Pons (tissue), 1 donor: ENCODE measurements at regions not wholly inside any gene's neighbourhood (a gene's known extent, or its start where the extent isn't known, plus 50 kb on each side); places are given as distances from the start of the nearest gene placed in this dataset.
"Not testable (repeated sequence)": the region's sequence is repeated elsewhere in the genome, so short reads cannot be mapped to it uniquely, and the experiment has no call there.

Experiments
- DNase-seq: peaks from one replicate; pipeline ENCODE4 v3.0.0-alpha.2; 2016; ENCODE audit warnings: low spot score

DNA sequence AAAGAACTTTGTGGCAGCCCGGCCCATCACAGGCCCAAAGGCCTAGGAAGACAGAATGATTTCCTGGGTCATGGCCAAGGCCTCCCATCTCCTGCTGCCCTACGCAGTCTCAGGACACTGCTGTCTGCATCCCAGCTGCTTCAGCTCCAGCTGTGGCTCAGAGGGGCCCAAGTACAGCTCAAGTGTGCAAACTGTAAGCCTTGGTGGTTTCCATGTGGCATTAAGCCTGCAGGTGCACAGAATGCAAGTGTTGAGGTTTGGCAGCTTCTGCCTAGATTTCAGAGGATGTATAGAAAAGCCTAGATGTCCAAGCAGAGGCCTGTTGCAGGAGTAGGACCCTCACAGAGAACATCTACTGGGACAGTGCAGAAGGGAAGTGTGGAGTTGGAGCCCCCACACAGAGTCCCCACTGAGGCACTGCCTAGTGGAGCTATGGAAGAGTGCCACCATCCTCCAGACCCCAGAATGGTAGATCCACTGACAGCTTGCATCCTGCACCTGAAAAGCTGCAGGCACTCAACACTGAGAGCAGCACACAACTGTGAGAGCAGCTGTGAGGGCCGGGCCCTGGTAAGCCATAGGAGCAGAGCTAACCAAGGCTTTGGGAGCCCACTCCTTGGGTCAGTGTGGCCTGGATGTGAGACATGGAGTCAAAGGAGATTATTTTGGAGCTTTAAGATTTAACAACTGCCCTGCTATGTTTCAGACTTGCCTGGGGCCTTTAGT, 208.2 kb upstream of the CMC1 start:
- DNase-seq, result no peak

DNA sequence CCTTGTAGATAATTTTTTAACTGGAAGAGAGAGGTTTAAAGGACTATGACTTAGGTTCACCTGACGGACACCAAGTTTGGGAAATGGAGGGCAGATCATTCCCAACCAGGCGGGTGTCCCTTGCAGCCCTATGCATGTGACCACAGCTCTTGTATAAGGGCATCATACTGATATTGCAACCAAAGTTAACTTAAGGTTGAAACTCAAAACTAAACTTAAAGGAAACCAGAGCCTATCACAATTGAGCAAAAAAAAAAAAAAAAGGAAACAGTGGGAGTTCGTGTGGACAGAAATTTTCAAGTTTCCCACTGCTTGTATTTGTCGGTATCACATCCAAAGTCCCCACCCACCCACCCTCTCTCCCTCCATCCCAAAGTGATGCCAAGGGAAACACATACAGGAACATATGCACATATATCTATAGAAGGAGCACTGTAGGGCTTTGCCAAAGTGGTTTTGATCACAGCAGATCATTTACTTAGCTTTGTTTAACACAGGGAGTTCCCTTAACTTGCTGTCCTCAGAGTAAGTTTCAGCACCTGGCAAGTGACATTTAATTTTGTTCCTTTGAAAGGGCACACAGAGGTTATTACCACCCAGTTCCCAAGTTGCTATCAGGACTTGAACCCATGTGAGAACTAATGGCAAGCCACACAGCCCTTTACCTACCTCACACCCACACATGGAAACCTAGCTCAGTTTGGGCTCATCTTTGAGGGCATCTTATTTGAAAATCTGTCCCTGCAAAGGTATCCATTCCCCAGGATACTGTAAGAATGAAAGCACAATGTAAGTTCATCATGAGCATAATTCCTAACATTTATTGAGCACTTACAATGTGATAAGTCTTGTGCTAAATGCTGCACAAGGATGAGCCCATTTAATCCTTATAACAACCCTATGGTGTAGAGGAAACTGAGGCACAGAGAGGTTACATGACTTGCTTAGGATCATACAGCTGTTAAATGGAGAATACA, 204.5 kb upstream of the CMC1 start:
- DNase-seq, result no peak

DNA sequence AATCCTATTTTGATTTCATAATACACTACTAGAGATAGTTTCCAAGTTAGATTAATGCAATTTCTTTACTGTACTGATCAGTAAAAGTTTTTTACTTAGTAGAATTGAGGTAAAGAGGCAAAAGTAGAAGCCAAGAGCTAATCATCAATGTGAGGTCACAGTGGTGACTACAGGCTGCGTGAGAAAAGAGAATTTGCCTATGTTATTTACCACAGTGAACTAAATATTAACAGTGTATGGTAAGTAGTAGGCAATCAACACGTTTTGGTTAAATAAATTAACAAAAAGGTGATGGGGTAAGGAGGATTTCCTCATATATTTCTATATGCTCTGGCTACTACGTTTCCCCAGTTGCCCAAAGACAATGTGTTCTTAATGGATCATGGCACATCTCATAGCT, 202.2 kb upstream of the CMC1 start:
- DNase-seq, result no peak

DNA sequence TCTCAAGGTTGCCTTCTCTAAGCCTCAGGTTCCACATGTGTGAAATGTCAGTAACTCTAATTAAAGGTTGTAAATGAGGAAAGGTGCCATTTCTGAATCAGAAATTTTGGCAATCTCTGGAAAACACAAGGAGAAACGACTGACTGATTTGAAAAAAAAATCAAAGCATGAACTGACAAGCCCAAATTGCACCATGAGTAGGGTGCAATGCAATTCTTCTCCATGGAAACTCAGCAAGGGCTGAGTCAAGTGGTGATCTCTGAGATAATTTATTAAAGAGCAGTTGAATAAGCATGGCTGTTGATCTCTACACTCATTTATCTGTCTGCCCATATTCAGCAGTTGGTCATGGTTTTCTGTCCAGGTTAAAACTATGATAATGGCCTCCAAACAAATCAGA, 201.6 kb upstream of the CMC1 start:
- DNase-seq, result no peak

GRCh38 chr3:28042095-28042635, 199.3 kb upstream of the CMC1 start:
- DNase-seq, result no peak

DNA sequence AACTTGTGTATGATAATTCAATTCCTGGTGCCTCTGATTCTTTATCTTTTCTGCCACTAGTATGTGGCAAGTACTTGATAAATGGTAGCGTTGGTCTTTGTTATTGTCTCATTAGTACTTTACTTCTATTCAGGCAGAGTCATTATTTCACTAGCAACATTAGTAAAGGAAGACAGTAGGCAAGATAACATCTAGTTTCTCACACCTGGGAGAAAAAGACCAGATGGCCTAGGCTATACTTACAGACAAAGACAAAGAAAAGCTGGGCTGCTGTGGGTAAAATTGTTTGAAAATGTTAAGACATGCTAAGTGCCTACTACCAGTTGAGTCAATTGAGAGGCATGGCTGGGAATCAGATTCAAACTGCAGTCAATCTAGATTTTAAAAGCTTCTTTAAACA, 198.7 kb upstream of the CMC1 start:
- no peak for DNase-seq

DNA sequence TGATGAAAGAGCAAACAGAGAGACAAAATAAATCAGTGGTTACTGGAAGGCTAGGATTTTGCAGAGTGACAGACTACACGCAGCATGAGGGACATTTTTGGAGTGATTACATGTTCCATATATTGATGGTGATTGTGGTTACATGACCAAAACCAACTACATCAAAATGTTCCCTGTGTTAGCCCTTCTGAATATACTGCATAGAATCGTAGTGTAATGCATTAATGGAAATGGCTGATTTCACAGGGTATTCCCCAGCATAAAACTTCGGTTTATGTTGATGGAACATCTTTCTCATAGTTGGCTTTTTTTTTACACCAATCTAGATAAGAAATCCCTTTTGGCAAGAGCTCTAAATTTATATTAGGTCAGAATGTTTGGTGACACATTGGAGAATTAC, 191.3 kb upstream of the CMC1 start:
- DNase-seq, result no peak

DNA sequence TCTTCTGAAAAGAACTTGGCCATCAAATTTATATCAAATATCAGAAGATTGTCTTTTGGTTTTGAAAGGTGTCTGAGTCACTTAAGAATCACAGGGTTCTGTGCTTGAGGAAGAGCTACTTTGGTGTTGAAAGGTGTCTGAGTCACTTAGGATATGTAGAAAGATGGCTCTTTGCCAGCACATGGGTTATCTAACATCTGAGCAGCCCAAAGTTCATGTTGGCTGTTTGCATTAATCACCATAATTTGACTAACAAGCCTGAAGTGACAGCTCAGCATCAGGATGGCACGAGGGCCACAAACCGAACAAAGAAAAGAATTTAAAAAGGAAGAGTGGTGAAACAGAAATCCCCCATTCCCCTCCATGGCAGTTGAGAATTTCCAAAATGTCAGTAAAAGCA, 190.5 kb upstream of the CMC1 start:
- no peak for DNase-seq

DNA sequence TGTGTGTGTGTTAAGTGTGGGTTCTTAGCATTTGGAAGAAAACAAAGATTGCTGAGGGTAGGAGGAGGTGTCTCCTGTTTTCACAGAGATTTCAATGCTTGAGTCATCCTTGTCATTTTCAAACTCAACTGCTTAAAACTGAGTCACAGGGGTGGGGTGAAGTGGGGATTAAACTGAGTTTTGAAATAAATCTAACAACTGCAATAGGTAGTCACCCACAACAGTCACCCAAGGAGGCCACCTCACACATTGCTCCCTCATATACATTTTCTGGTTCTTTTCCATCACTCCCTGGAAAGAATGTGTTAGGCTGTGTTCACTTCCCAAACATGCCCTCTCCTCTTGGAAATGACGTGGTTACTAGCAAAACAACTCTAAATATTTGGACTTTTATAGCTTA, 187.7 kb upstream of the CMC1 start:
- no peak for DNase-seq

- peak; percentile 5 for DNase-seq
Observed at GRCh38 chr3:28056806-28057205, 184.6 kb upstream of the CMC1 start.

DNA sequence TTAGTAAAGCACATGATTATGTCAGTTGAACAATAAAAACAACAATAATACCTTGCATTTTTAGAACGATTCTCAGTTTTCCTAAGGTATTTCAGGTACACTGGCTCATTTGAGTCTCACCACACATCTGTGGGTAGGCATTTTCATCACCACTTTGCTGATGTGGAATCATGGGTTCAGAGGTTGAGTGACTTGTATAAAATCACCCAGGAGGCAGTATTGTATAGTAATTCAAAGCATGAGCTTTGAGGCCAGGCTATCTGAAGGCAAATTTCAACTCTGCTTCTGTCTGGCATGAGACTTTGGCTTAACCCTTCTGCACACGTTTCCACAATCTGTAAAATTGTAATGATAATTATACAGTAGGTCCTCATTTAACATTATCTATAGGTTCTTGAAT, 183.9 kb upstream of the CMC1 start:
- DNase-seq, result no peak

- DNase-seq, result not testable (repeated sequence)
Observed at GRCh38 chr3:28059199-28059598, 182.2 kb upstream of the CMC1 start.

- no peak for DNase-seq
Observed at GRCh38 chr3:28066020-28066419, 175.4 kb upstream of the CMC1 start.

- DNase-seq, result no peak
Observed at GRCh38 chr3:28067014-28067413, 174.4 kb upstream of the CMC1 start.

GRCh38 chr3:28068342-28068741, 173.1 kb upstream of the CMC1 start:
- no peak for DNase-seq

GRCh38 chr3:28069438-28069837, 172.0 kb upstream of the CMC1 start:
- DNase-seq, result no peak

DNA sequence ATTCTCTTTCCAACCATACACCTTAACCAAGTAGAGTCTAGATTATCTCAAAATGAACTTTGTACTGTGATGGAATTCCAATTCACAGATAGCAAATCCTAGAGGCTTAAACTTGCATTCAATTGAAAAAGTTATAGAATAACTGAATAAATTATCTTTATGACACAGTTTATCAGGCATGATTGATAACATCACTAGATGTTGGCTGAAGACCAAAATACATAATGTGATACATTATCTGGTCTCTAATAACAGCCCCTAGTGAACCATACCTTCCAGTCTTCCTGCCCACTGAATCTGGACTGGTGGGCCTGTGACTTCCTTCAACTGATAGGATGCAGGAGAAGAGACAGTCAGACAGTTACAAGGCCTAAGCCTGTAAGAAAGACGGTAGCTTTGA, 165.2 kb upstream of the CMC1 start:
- no peak for DNase-seq

DNA sequence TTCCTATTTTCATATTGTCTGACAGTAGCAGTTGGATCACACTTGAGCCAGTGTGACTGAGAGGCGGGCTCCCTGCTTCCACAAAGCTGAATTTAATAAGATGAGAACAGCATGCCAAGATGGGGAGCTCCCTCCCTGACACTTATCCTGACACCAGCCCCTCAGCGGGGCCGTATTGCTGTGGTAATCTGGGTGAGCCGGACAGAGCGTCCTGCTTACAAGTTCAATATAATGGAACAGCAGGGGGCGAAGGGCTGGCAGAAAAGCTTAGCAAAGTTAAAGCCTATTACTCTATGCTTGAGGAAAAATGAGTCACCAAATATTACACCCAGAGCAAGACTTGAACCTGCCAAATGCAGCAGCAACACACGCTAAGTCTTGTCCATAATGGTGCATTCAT, 163.8 kb upstream of the CMC1 start:
- no peak for DNase-seq

- no peak for DNase-seq
Observed at GRCh38 chr3:28078536-28078935, 162.9 kb upstream of the CMC1 start.

DNA sequence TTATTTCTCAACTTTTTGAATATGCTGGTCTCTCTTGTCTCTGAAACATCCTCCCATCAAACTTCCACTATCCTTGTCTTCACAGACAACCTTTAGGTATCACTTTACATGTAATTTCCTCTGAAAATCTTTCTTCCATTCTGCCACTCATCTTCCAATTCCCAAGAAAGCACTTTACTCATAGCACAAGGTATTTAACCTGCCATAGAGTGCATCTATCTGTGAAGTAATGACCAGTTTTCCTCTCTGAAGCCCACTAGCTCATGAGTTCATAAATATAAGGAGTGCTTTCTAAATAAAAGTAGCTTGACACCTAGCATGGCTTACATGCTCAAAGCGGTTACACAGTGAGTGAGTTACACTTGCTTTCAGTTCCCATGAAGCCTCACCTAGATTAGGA, 160.7 kb upstream of the CMC1 start:
- no peak for DNase-seq

DNA sequence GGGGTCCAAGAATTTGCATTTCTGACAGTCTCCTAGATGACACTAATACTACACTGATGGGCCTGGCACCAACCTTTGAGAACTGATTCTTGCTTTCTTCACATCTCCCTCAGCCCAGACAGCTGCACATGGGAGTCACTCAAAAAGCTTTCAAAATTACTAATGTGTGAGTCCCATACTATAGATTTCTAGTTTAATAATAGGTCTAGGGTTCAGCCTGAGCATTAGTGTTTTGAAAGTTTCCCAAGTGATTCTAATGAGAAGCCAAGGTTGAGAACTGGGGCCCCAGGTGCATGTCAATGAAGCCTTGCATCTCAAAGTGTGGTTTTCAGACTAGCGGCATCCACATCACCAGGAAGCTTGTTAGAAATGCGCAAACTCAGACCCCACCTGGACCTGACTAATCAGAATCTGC, 159.9 kb upstream of the CMC1 start:
- DNase-seq, result no peak

DNA sequence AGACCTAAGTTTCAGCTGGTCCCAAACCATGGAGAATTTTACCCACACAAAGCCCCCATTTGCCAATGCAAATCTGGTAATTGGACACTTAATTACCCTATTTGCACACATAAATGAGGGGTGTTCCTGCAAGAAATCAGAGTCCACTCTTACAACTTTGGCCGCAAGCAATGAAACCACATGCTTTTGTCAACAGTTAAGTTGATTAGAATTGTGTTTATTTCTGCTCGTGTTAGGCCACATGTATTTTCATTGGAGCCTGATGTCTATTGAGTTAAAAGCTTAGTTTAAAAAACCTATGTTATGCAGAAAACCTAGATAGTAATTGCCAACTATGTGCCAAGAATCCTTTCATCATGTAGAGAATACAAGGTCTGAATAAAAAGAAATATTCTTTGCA, 153.8 kb upstream of the CMC1 start:
- DNase-seq, result no peak
